GM18870 (cell line): ENCODE measurements at regions not wholly inside any gene's neighbourhood (a gene's known extent, or its start where the extent isn't known, plus 50 kb on each side); places are given as distances from the start of the nearest gene placed in this dataset.
"Not testable (repeated sequence)": the region's sequence is repeated elsewhere in the genome, so short reads cannot be mapped to it uniquely, and the experiment has no call there.

Source experiments
- ATAC-seq: cut with Tn5 transposase; IDR thresholded peaks from one replicate; pipeline ENCODE4 v1.9.1; 2021; ENCODE audit warnings: moderate library complexity; ENCODE audit not compliant: unreplicated experiment

GRCh38 chr6:106728296-106728870, 99.0 kb downstream of the QRSL1 start:
- no peak for ATAC-seq

GRCh38 chr6:106727480-106728149, 98.2 kb downstream of the QRSL1 start:
- ATAC-seq: no peak

- no peak for ATAC-seq
Observed at GRCh38 chr6:106724848-106725247, 95.5 kb downstream of the QRSL1 start.

- ATAC-seq: no peak
Observed at GRCh38 chr6:106724337-106724736, 95.0 kb downstream of the QRSL1 start.

GRCh38 chr6:106723419-106723818, 94.0 kb downstream of the QRSL1 start:
- not testable (repeated sequence) for ATAC-seq

GRCh38 chr6:106721189-106721588, 91.8 kb downstream of the QRSL1 start:
- not testable (repeated sequence) for ATAC-seq
